Subcutaneous abdominal adipose tissue (tissue), 5 donors: ENCODE measurements at regions not wholly inside any gene's neighbourhood (a gene's known extent, or its start where the extent isn't known, plus 50 kb on each side); places are given as distances from the start of the nearest gene placed in this dataset.
"Not testable (repeated sequence)": the region's sequence is repeated elsewhere in the genome, so short reads cannot be mapped to it uniquely, and the experiment has no call there.

Experiments used
- H3K27ac ChIP-seq: one replicate; pipeline ENCODE4 v1.7.0; 2013; ENCODE audit warnings: low read depth, mild to moderate bottlenecking, inconsistent platforms, low read length, moderate library complexity
- H3K27me3 ChIP-seq, 5 donors: one replicate each; pipeline ENCODE4 v1.7.0; 2013; ENCODE audit warnings: low read length in 5 of 5, inconsistent platforms in 1 of 5; ENCODE audit not compliant: control insufficient read depth in 5 of 5, insufficient read depth in 4 of 5
- H3K36me3 ChIP-seq, 5 donors: one replicate each; pipeline ENCODE4 v1.7.0; 2013; ENCODE audit warnings: low read length in 5 of 5; ENCODE audit not compliant: control insufficient read depth in 5 of 5, insufficient read depth in 5 of 5
- H3K4me1 ChIP-seq, 5 donors: one replicate each; pipeline ENCODE4 v1.7.0; 2013; ENCODE audit warnings: low read length in 5 of 5, mild to moderate bottlenecking in 3 of 5, moderate library complexity in 1 of 5; ENCODE audit not compliant: control insufficient read depth in 5 of 5, insufficient read depth in 5 of 5
- H3K4me3 ChIP-seq, 5 donors: one replicate each; pipeline ENCODE4 v1.7.0; 2013; ENCODE audit warnings: low read length in 5 of 5, low read depth in 1 of 5
- H3K9ac ChIP-seq, 5 donors: one replicate each; pipeline ENCODE4 v1.7.0; 2013; ENCODE audit warnings: low read length in 5 of 5, mild to moderate bottlenecking in 4 of 5, moderate library complexity in 3 of 5
- H3K9me3 ChIP-seq, 5 donors: one replicate each; pipeline ENCODE4 v1.7.0; 2013; ENCODE audit warnings: low read length in 5 of 5; ENCODE audit not compliant: control insufficient read depth in 5 of 5
- donor health status: healthy.
- donor health status: healthy.
- donor health status: healthy.
- donor health status: healthy.
- donor health status: healthy.

DNA sequence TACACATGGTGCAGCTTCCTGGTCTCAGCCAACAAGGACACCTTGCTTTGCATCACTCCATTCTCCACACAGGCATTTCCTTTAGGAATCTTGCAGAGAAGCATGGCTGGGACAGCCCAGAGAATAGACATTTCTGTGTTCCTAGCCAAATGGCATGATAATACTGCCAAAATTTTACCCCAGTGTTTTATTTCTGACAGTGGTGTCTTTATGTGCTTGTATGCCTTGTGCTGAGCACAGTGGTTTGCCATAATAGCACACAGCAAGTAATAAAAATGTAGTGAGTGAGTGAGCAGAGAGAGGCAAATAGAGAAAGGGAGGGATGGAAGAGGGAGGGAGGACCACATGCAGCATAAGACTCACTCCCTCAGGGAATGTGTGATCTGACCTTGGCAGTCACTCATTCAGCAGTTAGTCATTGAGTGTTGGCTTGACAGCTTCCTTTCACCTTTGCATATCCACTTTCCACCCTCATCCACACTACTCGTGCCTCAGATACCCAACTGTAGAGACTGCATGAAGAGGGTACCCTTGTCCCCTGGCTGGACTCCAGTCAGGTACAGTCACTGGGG, 212.8 kb upstream of the CCDC196 start:
- H3K27ac ChIP-seq: no peak overlapping the region
- no peaks in the 10 kb centered on the region for H3K36me3 ChIP-seq
- H3K9ac ChIP-seq: no peak overlapping the region
- H3K4me3 ChIP-seq: no peak overlapping the region
- H3K9me3 ChIP-seq: no peaks in the 10 kb centered on the region
- H3K27me3 ChIP-seq: no peaks in the 10 kb centered on the region
- H3K4me1 ChIP-seq: no peaks in the 10 kb centered on the region

DNA sequence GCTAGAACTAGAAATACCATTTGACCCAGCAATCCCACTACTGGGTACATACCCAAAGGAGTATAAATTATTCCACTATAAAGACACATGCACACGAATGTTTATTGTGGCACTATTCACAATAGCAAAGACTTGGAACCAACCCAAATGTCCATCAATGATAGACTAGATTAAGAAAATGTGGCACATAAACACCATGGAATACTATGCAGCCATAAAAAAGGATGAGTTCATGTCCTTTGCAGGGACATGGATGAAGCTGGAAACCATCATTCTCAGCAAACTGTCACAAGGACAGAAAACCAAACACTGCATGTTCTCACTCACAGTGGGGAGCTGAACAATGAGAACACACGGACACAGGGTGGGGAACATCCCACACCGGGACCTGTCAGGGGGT, 207.8 kb upstream of the CCDC196 start:
- not testable (repeated sequence) for H3K27me3 ChIP-seq, H3K4me3 ChIP-seq, H3K36me3 ChIP-seq, H3K9me3 ChIP-seq, H3K27ac ChIP-seq, H3K9ac ChIP-seq
- H3K4me1 ChIP-seq: peaks cover 4 to 20% (median 14%) of the 10 kb centered on the region in 5 donors

DNA sequence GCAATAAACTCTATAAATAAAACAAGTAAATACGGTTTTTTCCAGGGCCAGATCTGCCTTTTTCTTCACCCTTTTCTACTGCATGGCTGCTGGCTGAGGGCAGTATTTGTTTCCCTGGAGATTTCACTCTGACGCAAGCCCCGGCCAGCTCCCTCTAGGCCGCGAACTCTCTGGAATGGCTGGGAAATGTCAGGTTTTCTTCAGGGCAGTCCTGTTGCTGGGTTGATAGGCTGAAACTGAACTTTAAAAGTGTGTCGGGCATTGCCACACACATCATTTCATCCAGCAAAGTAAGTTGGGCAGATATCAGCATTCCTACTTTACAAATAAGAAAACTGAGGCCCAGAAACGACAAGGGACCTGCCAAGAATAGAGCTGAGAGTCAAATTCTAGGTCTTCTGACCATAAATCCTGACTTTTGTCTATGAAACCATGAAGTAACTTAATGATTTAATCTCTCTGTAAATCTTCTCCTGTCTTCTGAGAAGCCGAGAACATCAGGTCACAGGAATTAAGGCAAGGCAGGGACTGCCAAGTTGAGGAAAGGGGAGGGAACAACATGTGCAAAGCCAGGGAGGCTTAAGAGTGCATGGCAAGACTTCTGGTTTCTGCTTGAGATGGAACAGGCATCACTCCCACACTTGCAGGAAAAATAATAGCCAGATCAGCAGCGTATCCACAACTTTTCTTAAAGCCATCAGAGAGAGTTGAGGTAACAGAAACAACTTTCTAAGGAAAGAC, 205.0 kb upstream of the CCDC196 start:
- Histone ChIP-seq H3K4me3 (no peak overlapping the region), H3K27me3 (no peaks in the 10 kb centered on the region), H3K9me3 (peaks cover 0 to 4% (median 0%) of the 10 kb centered on the region in 5 donors), H3K4me1 (peaks cover 4 to 20% (median 14%) of the 10 kb centered on the region in 5 donors), H3K27ac (peak overlapping the region; percentile 87), H3K36me3 (no peaks in the 10 kb centered on the region), H3K9ac (peak overlapping the region in 1 of 5 donors; percentile 8)

DNA sequence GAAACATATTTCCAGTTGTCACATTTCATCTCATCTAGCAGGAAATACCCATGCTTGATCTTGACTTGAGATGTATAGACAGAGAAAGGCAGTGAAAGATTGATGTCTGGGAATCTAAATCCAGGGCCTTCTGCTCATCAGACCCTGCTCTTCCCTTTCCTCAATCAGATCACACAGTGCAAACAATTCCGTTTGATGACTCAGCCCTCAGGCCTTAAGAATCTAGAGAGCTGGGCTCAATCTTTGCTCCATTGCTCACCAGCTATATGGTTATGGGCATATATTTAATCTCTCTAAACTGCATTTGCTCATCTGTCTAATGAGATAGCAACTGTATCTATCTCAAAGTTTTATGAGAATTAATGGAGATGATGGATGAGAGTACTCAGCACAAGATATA, 201.8 kb upstream of the CCDC196 start:
- H3K9me3 ChIP-seq: peaks cover 0 to 4% (median 0%) of the 10 kb centered on the region in 5 donors

DNA sequence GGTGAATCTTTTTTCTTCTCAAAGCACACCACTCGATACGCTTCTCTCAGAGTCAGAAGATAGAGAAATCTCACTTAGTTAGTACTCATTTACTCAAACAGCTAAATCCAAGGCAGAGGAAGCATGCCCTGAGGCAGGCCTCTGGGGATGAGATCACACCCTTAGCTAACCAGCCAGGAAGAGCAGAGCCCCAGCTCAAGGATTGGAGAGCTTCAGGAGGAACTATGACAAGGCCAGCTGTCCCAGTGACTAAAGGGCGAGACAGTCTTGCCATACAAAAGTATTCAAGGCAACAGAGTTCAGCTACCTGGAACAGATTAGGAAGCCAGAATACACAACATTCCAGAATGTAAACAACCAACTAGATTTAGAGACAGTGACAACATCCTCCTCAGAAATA, 197.7 kb upstream of the CCDC196 start:
- Histone ChIP-seq H3K9ac (no peak overlapping the region), H3K36me3 (no peaks in the 10 kb centered on the region), H3K27me3 (no peaks in the 10 kb centered on the region), H3K4me1 (no peaks in the 10 kb centered on the region), H3K9me3 (no peaks in the 10 kb centered on the region), H3K27ac (no peak overlapping the region), H3K4me3 (no peak overlapping the region)

More for the DNA sequence above, 201.8 kb upstream of the CCDC196 start:
- Histone ChIP-seq H3K27ac (no peak overlapping the region), H3K9ac (no peak overlapping the region), H3K36me3 (no peaks in the 10 kb centered on the region), H3K4me1 (peaks cover 4 to 20% (median 14%) of the 10 kb centered on the region in 5 donors), H3K27me3 (no peaks in the 10 kb centered on the region), H3K4me3 (no peak overlapping the region)

DNA sequence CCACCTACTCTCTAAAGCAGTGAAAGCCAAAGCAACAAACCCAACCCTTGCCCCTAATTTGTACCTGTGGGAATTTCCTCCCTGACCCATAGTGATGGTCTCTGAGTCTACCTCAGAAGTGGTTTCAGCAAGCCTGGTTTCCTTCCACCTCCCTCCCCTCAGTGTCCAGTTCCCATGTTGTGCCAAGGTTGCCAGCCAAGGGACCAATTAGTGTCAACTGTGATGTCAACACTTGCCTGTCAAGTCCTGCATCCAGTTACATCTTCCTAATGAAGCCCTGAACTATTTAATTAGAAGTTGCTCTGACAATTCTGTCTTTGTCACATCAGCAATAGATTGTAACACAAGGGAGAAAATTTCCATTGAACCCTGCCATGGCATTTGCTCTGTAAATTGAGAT, 194.4 kb upstream of the CCDC196 start:
- H3K4me1 ChIP-seq: no peaks in the 10 kb centered on the region
- no peak overlapping the region for H3K9ac ChIP-seq
- no peak overlapping the region for H3K4me3 ChIP-seq
- no peaks in the 10 kb centered on the region for H3K27me3 ChIP-seq
- no peaks in the 10 kb centered on the region for H3K36me3 ChIP-seq
- no peaks in the 10 kb centered on the region for H3K9me3 ChIP-seq
- H3K27ac ChIP-seq: no peak overlapping the region

DNA sequence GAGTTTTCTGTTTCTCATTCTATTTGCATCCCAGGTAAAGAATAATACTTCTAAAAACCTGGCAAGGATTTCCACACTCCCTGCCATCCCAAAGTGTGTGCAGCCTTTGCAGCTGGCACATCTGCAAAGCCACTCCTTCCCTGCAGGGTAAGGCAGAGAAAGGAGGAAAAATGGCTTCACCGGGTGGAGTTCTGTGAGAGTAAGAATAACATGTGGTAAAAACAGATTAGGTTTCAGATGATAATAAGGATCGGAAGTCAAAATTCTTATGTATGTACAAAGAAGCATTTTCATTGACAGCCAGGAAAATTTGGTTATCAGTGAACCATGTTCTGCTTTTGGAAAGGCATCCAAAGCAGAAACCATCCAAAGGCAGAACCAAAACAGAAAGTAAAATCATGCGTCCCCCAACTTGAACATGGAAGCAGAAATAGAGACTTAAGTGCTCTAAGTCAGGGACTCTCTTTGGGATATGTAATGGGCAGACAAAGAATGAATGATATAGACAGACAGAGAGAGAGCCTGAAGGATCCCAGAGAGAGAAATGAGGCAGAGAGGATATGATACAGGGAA, 192.6 kb upstream of the CCDC196 start:
- Histone ChIP-seq H3K27ac (no peak overlapping the region), H3K4me3 (no peak overlapping the region), H3K9me3 (no peaks in the 10 kb centered on the region), H3K36me3 (no peaks in the 10 kb centered on the region), H3K9ac (no peak overlapping the region), H3K4me1 (no peaks in the 10 kb centered on the region), H3K27me3 (no peaks in the 10 kb centered on the region)

DNA sequence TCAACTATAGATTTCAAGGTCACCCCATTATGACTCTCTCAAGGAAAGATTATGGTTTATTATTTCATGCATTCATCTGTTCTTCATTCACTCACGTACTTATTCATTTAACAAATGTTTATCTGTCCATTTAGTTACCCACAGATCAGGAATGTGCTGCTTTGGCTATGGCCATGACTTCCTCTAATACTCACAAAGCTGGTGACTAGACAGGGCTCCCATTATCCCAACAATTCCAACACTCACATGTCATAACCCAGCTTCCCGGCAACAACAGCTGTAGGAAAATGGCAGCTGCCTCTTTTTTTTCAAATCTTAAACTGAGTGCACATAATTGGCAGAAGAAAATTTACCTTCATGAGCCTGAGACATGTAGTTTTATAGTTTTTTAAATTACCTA, 190.8 kb upstream of the CCDC196 start:
- H3K9me3 ChIP-seq: no peaks in the 10 kb centered on the region
- no peak overlapping the region for H3K4me3 ChIP-seq
- H3K9ac ChIP-seq: no peak overlapping the region
- no peak overlapping the region for H3K27ac ChIP-seq
- no peaks in the 10 kb centered on the region for H3K27me3 ChIP-seq
- no peaks in the 10 kb centered on the region for H3K4me1 ChIP-seq
- no peaks in the 10 kb centered on the region for H3K36me3 ChIP-seq

DNA sequence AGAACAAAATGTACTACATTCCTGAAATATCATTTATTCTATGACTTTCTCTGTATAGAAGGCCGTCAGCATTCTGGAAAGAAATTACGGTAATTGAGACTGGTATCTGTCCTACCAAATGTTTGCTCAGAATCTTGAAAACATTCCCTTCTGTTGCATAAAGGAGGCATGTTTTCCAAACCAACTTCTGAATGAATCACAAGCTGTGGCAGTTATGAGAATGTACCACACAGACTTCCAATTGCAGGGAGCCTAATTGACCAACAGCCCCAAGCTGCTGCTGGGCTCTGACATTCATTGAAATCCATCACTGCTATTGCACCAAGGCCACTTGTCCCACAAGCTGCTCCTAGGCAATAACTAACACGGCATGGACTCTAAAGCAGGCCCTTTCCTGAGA, 185.3 kb upstream of the CCDC196 start:
- Histone ChIP-seq H3K4me1 (no peaks in the 10 kb centered on the region), H3K27ac (no peak overlapping the region), H3K9me3 (peaks cover 0 to 4% (median 0%) of the 10 kb centered on the region in 5 donors), H3K9ac (no peak overlapping the region), H3K4me3 (no peak overlapping the region), H3K36me3 (no peaks in the 10 kb centered on the region), H3K27me3 (no peaks in the 10 kb centered on the region)

DNA sequence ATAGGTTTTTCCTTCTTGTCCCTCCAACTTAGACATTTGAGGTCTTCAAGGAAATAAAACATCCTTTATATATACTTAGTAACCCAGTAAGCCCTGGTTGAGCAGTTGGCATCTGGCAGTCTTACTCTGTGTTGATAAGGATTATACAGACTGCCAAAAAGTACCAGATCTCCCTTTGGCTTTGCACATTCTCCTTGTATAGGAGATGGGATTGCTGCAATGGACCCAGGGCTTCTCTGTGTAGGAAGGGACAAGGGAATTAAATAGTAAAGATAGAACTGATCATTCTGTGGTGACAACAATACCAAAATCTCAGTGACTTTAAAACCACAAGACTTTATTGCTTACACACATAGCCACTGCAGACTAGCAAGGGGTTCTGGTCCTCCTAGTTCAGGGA, 180.1 kb upstream of the CCDC196 start:
- peaks cover 0 to 7% (median 0%) of the 10 kb centered on the region in 5 donors for H3K9me3 ChIP-seq
- H3K36me3 ChIP-seq: no peaks in the 10 kb centered on the region
- no peaks in the 10 kb centered on the region for H3K4me1 ChIP-seq
- H3K9ac ChIP-seq: no peak overlapping the region
- no peak overlapping the region for H3K27ac ChIP-seq
- no peak overlapping the region for H3K4me3 ChIP-seq
- H3K27me3 ChIP-seq: no peaks in the 10 kb centered on the region
